Heart left ventricle (tissue), 13 donors: ENCODE measurements at regions not wholly inside any gene's neighbourhood (a gene's known extent, or its start where the extent isn't known, plus 50 kb on each side); places are given as distances from the start of the nearest gene placed in this dataset.

Experiments used
- POLR2A ChIP-seq, 2 donors: fragments of 450-650 bp; IDR thresholded peaks; one replicate each; pipeline ENCODE4 v1.6.1; 2017; ENCODE audit warnings: antibody characterized with exemption in 2 of 2, mild to moderate bottlenecking in 2 of 2, moderate library complexity in 2 of 2
- TF ChIP-seq, protein P1 (sequence below), 12 donors: fragments of 200-600 bp; sonication (generic) in 4 of 12; IDR thresholded peaks; one replicate each; pipeline versions ENCODE4 v1.5.0 to v1.8.0; 2018 to 2022; ENCODE audit warnings: antibody characterized with exemption in 12 of 12, mild to moderate bottlenecking in 5 of 12
- donor health status: ischemic (EF 13 %, LVEDD 7.1; RV severe dilation, severe dysfunction).
- donor health status: DM: no; HTN: yes; CAD: no.
- donor health status: DM: no; HTN: no; CAD: no.
- donor health status: ischemic (EF 25% LVEDD 6.9; RV normal size, moderate dysfunction).
- donor health status: ischemic (EF 25% LVEDD 5.7; RV mildly dilated, moderate dysfunction).
- donor health status: ischemic (EF 35%, LVEDD 5.7; RV mildly dilated, moderate dysfunction).
- donor health status: nonischemic (EF 11% LVEDD 7.7; RV severe dilation, severe dysfunction).
- donor health status: DM: yes; HTN: yes; CAD: no.
- donor health status: PGD.
- donor health status: ischemic (EF 29% LVEDD 5.4; RV normal size, mild dysfunction).
- donor health status: nonischemic (EF 23%, LVEDD 6.1; RV moderate dilation, normal function).

GRCh38 chrX:110588853-110589252 lies 206.8 kb downstream of the CHRDL1 start:
- no peak for TF ChIP-seq POLR2A (IDR thresholded peaks at IDR 0.05)
- TF ChIP-seq, protein P1, sequence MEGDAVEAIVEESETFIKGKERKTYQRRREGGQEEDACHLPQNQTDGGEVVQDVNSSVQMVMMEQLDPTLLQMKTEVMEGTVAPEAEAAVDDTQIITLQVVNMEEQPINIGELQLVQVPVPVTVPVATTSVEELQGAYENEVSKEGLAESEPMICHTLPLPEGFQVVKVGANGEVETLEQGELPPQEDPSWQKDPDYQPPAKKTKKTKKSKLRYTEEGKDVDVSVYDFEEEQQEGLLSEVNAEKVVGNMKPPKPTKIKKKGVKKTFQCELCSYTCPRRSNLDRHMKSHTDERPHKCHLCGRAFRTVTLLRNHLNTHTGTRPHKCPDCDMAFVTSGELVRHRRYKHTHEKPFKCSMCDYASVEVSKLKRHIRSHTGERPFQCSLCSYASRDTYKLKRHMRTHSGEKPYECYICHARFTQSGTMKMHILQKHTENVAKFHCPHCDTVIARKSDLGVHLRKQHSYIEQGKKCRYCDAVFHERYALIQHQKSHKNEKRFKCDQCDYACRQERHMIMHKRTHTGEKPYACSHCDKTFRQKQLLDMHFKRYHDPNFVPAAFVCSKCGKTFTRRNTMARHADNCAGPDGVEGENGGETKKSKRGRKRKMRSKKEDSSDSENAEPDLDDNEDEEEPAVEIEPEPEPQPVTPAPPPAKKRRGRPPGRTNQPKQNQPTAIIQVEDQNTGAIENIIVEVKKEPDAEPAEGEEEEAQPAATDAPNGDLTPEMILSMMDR (IDR thresholded peaks at IDR 0.05): no peak
